Trophoblast cell (in vitro differentiated cells and primary cell): ENCODE measurements at regions not wholly inside any gene's neighbourhood (a gene's known extent, or its start where the extent isn't known, plus 50 kb on each side); places are given as distances from the start of the nearest gene placed in this dataset.
A peak's percentile ranks its signal among the peaks of the same experiment; 100 is the strongest.

Source experiments
- DNase-seq, 2 donors: peaks; one replicate each; pipeline ENCODE4 v3.0.0-alpha.2; 2016
- H2AFZ ChIP-seq: 2 replicates; pipeline ENCODE4 v1.6.1; 2013; ENCODE audit warnings: low read length, moderate library complexity, mild to moderate bottlenecking; ENCODE audit not compliant: insufficient read depth, poor library complexity
- H2AK5ac ChIP-seq: 2 replicates; pipeline ENCODE4 v1.6.1; 2013; ENCODE audit warnings: mild to moderate bottlenecking, low read length
- H2BK120ac ChIP-seq: 2 replicates; pipeline ENCODE4 v1.6.1; 2013; ENCODE audit warnings: low read length, mild to moderate bottlenecking, moderate library complexity; ENCODE audit not compliant: insufficient read depth, poor library complexity
- H2BK12ac ChIP-seq: 2 replicates; pipeline ENCODE4 v1.6.1; 2013; ENCODE audit warnings: mild to moderate bottlenecking, low read length, moderate library complexity
- H2BK5ac ChIP-seq: 2 replicates; pipeline ENCODE4 v1.6.1; 2013; ENCODE audit warnings: low read length, low read depth, moderate library complexity, mild to moderate bottlenecking; ENCODE audit not compliant: poor library complexity
- H3K14ac ChIP-seq: 2 replicates; pipeline ENCODE4 v1.6.1; 2013; ENCODE audit warnings: mild to moderate bottlenecking, low read length
- H3K18ac ChIP-seq: 2 replicates; pipeline ENCODE4 v1.6.1; 2013; ENCODE audit warnings: mild to moderate bottlenecking, low read length
- H3K23ac ChIP-seq: 2 replicates; pipeline ENCODE4 v1.6.1; 2013; ENCODE audit warnings: low read length
- H3K27ac ChIP-seq: 2 replicates; pipeline ENCODE4 v1.5.1; 2013; ENCODE audit warnings: low read depth, mild to moderate bottlenecking, inconsistent platforms, low read length, moderate library complexity
- H3K27me3 ChIP-seq: 2 replicates; pipeline ENCODE4 v1.6.1; 2013; ENCODE audit warnings: inconsistent platforms, mild to moderate bottlenecking, low read length, moderate library complexity; ENCODE audit not compliant: insufficient read depth
- H3K36me3 ChIP-seq, 2 experiments: 1 replicate in 1 of 2; 2 replicates in 1 of 2; pipeline ENCODE4 v1.6.1; 2013; ENCODE audit warnings: low read length in 2 of 2, mild to moderate bottlenecking in 2 of 2, moderate library complexity in 1 of 2; ENCODE audit not compliant: insufficient read depth in 2 of 2, control insufficient read depth in 1 of 2
- H3K4ac ChIP-seq: 2 replicates; pipeline ENCODE4 v1.6.1; 2013; ENCODE audit warnings: low read depth, mild to moderate bottlenecking, low read length, moderate library complexity
- H3K4me1 ChIP-seq, 2 experiments: 1 replicate in 1 of 2; 2 replicates in 1 of 2; pipeline ENCODE4 v1.6.1; 2013; ENCODE audit warnings: low read length in 2 of 2, mild to moderate bottlenecking in 2 of 2, moderate library complexity in 1 of 2; ENCODE audit not compliant: insufficient read depth in 2 of 2, control insufficient read depth in 1 of 2
- H3K4me2 ChIP-seq: 2 replicates; pipeline ENCODE4 v1.6.1; 2013; ENCODE audit warnings: inconsistent platforms, mild to moderate bottlenecking, low read length, moderate library complexity
- H3K4me3 ChIP-seq: 2 replicates; pipeline ENCODE4 v1.5.1; 2013; ENCODE audit warnings: mild to moderate bottlenecking, low read depth, low read length, inconsistent platforms
- H3K79me1 ChIP-seq: one replicate; pipeline ENCODE4 v1.6.1; 2013; ENCODE audit warnings: low read length
- H3K79me2 ChIP-seq: 2 replicates; pipeline ENCODE4 v1.6.1; 2013; ENCODE audit warnings: low read length, mild to moderate bottlenecking; ENCODE audit not compliant: control insufficient read depth, insufficient read depth, poor library complexity
- H3K9ac ChIP-seq: 2 replicates; pipeline ENCODE4 v1.6.1; 2013; ENCODE audit warnings: mild to moderate bottlenecking, low read length
- H3K9me3 ChIP-seq: 2 replicates; pipeline ENCODE4 v1.6.1; 2013; ENCODE audit warnings: low read depth, mild to moderate bottlenecking, control low read depth, inconsistent platforms, low read length; ENCODE audit not compliant: insufficient read depth
- H4K12ac ChIP-seq: 2 replicates; pipeline ENCODE4 v1.6.1; 2013; ENCODE audit warnings: low read depth, mild to moderate bottlenecking, low read length, moderate library complexity
- H4K8ac ChIP-seq: 2 replicates; pipeline ENCODE4 v1.6.1; 2013; ENCODE audit warnings: low read depth, mild to moderate bottlenecking, low read length, moderate library complexity
- H4K91ac ChIP-seq: one replicate; pipeline ENCODE4 v1.6.1; 2013; ENCODE audit warnings: low read depth, mild to moderate bottlenecking, low read length, moderate library complexity
- WGBS: extraction: QIAGEN DNeasy Blood & Tissue Kit; methylation state at CpG from one replicate; pipeline ENCODE4 v1.1.7; 2013; ENCODE audit warnings: missing lambda C conversion rate; ENCODE audit not compliant: insufficient read length, insufficient coverage; ENCODE audit errors: extremely low coverage; 5-methylcytosine and 5-hydroxymethylcytosine counted together

- H3K27ac ChIP-seq = no peak overlapping the region
- H3K14ac ChIP-seq = no peak overlapping the region
- no peak overlapping the region for H2BK5ac ChIP-seq
- no peak overlapping the region for H3K4ac ChIP-seq
- peaks cover 1% of the 10 kb centered on the region for H3K79me2 ChIP-seq
- no peak overlapping the region for H4K8ac ChIP-seq
- WGBS = no CpG with 5 or more reads among the region's 3 CpGs
- H2AFZ ChIP-seq = no peak overlapping the region
- H3K4me3 ChIP-seq = no peak overlapping the region
- H3K27me3 ChIP-seq = no peaks in the 10 kb centered on the region
- DNase-seq = no peak
- no peak overlapping the region for H3K23ac ChIP-seq
- no peak overlapping the region for H2AK5ac ChIP-seq
- no peak overlapping the region for H3K18ac ChIP-seq
- peaks cover 4% of the 10 kb centered on the region for H3K9me3 ChIP-seq
- H2BK12ac ChIP-seq = no peak overlapping the region
- no peaks in the 10 kb centered on the region for H3K36me3 ChIP-seq
- no peak overlapping the region for H4K12ac ChIP-seq
- no peak overlapping the region for H2BK120ac ChIP-seq
- H3K79me1 ChIP-seq = peaks cover 16% of the 10 kb centered on the region
- H3K4me1 ChIP-seq = peaks cover 11 to 15% of the 10 kb centered on the region in 2 experiments
- peak overlapping the region; percentile 35 for H4K91ac ChIP-seq
- H3K4me2 ChIP-seq = no peak overlapping the region
- no peak overlapping the region for H3K9ac ChIP-seq
These were observed 74.8 kb downstream of the CYP26A1 start for GRCh38 chr10:93148476-93148875.

GRCh38 chr10:93149761-93150160, 76.1 kb downstream of the CYP26A1 start:
- no peak overlapping the region for H4K12ac ChIP-seq
- H3K9ac ChIP-seq = no peak overlapping the region
- no peak overlapping the region for H3K14ac ChIP-seq
- H3K27me3 ChIP-seq = no peaks in the 10 kb centered on the region
- DNase-seq = no peak
- H3K4me3 ChIP-seq = no peak overlapping the region
- no peak overlapping the region for H2BK120ac ChIP-seq
- H3K79me2 ChIP-seq = peaks cover 1% of the 10 kb centered on the region
- H3K4me1 ChIP-seq = peaks cover 11 to 15% of the 10 kb centered on the region in 2 experiments
- no peaks in the 10 kb centered on the region for H3K36me3 ChIP-seq
- peak overlapping the region; percentile 32 for H2AK5ac ChIP-seq
- no peak overlapping the region for H2BK5ac ChIP-seq
- no peak overlapping the region for H3K27ac ChIP-seq
- no CpG with 5 or more reads among the region's 4 CpGs for WGBS
- no peak overlapping the region for H3K23ac ChIP-seq
- peaks cover 4% of the 10 kb centered on the region for H3K9me3 ChIP-seq
- H3K18ac ChIP-seq = no peak overlapping the region
- H3K4ac ChIP-seq = no peak overlapping the region
- no peak overlapping the region for H2AFZ ChIP-seq
- H4K8ac ChIP-seq = no peak overlapping the region
- no peak overlapping the region for H3K4me2 ChIP-seq
- H2BK12ac ChIP-seq = no peak overlapping the region
- H4K91ac ChIP-seq = no peak overlapping the region
- H3K79me1 ChIP-seq = peaks cover 16% of the 10 kb centered on the region

GRCh38 chr10:93150289-93150688, 76.6 kb downstream of the CYP26A1 start:
- H3K14ac ChIP-seq = no peak overlapping the region
- H3K4me2 ChIP-seq = no peak overlapping the region
- H4K12ac ChIP-seq = no peak overlapping the region
- peaks cover 11 to 15% of the 10 kb centered on the region in 2 experiments for H3K4me1 ChIP-seq
- no peak overlapping the region for H3K9ac ChIP-seq
- H3K79me2 ChIP-seq = peaks cover 1% of the 10 kb centered on the region
- no peak overlapping the region for H3K4ac ChIP-seq
- no peak overlapping the region for H3K23ac ChIP-seq
- H3K18ac ChIP-seq = no peak overlapping the region
- no peak overlapping the region for H3K27ac ChIP-seq
- no peaks in the 10 kb centered on the region for H3K27me3 ChIP-seq
- no peak overlapping the region for H2BK12ac ChIP-seq
- H3K9me3 ChIP-seq = peaks cover 4% of the 10 kb centered on the region
- no peak overlapping the region for H2BK120ac ChIP-seq
- no peak overlapping the region for H2BK5ac ChIP-seq
- H3K4me3 ChIP-seq = no peak overlapping the region
- H4K91ac ChIP-seq = peak overlapping the region; percentile 13
- H2AFZ ChIP-seq = no peak overlapping the region
- no peak for DNase-seq
- no peak overlapping the region for H2AK5ac ChIP-seq
- H4K8ac ChIP-seq = no peak overlapping the region
- H3K36me3 ChIP-seq = no peaks in the 10 kb centered on the region
- no CpG with 5 or more reads among the region's 1 CpG for WGBS
- peaks cover 16% of the 10 kb centered on the region for H3K79me1 ChIP-seq

- Histone ChIP-seq H3K79me1 (peaks cover 14% of the 10 kb centered on the region), H3K23ac (no peak overlapping the region), H3K4ac (peak overlapping the region; percentile 1), H3K27me3 (no peaks in the 10 kb centered on the region), H3K9me3 (peaks cover 4% of the 10 kb centered on the region), H2AK5ac (no peak overlapping the region), H2BK12ac (peak overlapping the region; percentile 10), H3K36me3 (no peaks in the 10 kb centered on the region), H3K18ac (peak overlapping the region; percentile 3), H3K4me3 (no peak overlapping the region), H3K79me2 (peaks cover 1% of the 10 kb centered on the region), H2AFZ (no peak overlapping the region), H2BK120ac (peak overlapping the region; percentile 18), H3K4me1 (peaks cover 11 to 15% of the 10 kb centered on the region in 2 experiments), H3K27ac (no peak overlapping the region), H4K91ac (peak overlapping the region; percentile 57), H4K8ac (peak overlapping the region; percentile 15), H3K4me2 (no peak overlapping the region), H2BK5ac (peak overlapping the region; percentile 1), H4K12ac (no peak overlapping the region), H3K9ac (no peak overlapping the region), H3K14ac (peak overlapping the region; percentile 13)
- no CpG with 5 or more reads among the region's 8 CpGs for WGBS
- no peak for DNase-seq
These were observed 77.4 kb downstream of the CYP26A1 start for GRCh38 chr10:93150990-93151547.
